Neuronal stem cell (in vitro differentiated cells): ENCODE measurements at regions not wholly inside any gene's neighbourhood (a gene's known extent, or its start where the extent isn't known, plus 50 kb on each side); places are given as distances from the start of the nearest gene placed in this dataset.

Experiments used
- DNase-seq: peaks from one replicate; pipeline ENCODE4 v3.0.0-alpha.2; 2013; ENCODE audit warnings: low spot score
- H2AFZ ChIP-seq: one replicate; pipeline ENCODE4 v1.6.1; 2013; ENCODE audit warnings: mild to moderate bottlenecking, low read length, inconsistent platforms
- H2AK5ac ChIP-seq: 2 replicates; pipeline ENCODE4 v1.6.1; 2013; ENCODE audit warnings: low read depth, mild to moderate bottlenecking, inconsistent platforms, low read length, moderate library complexity, mixed read lengths
- H2BK120ac ChIP-seq: 2 replicates; pipeline ENCODE4 v1.6.1; 2013; ENCODE audit warnings: low read depth, mild to moderate bottlenecking, inconsistent platforms, low read length, moderate library complexity, mixed read lengths
- H2BK12ac ChIP-seq: one replicate; pipeline ENCODE4 v1.6.1; 2013; ENCODE audit warnings: low read length, inconsistent platforms
- H2BK15ac ChIP-seq: 2 replicates; pipeline ENCODE4 v1.6.1; 2013; ENCODE audit warnings: mild to moderate bottlenecking, low read length, inconsistent platforms, mixed read lengths
- H2BK5ac ChIP-seq: one replicate; pipeline ENCODE4 v1.6.1; 2013; ENCODE audit warnings: inconsistent platforms, mild to moderate bottlenecking, low read length, moderate library complexity
- H3K14ac ChIP-seq: one replicate; pipeline ENCODE4 v1.6.1; 2013; ENCODE audit warnings: low read length, inconsistent platforms
- H3K18ac ChIP-seq: 2 replicates; pipeline ENCODE4 v1.6.1; 2013; ENCODE audit warnings: low read length, inconsistent platforms
- H3K23ac ChIP-seq: 2 replicates; pipeline ENCODE4 v1.6.1; 2013; ENCODE audit warnings: low read depth, mild to moderate bottlenecking, mixed read lengths, low read length, inconsistent platforms; ENCODE audit not compliant: poor library complexity
- H3K27ac ChIP-seq: replicated peaks from 3 replicates; pipeline ENCODE4 v1.5.1; 2013; ENCODE audit warnings: low read length, inconsistent platforms
- H3K27me3 ChIP-seq, 3 experiments: 2 replicates each; pipeline ENCODE4 v1.6.1; 2013; ENCODE audit warnings: low read length in 3 of 3, mild to moderate bottlenecking in 2 of 3, inconsistent platforms in 1 of 3, low read depth in 1 of 3, mixed read lengths in 1 of 3, moderate library complexity in 1 of 3; ENCODE audit not compliant: control insufficient read depth in 3 of 3, insufficient read depth in 3 of 3
- H3K36me3 ChIP-seq, 2 donors: replicated peaks in 1 of 2; 2 replicates each; pipeline ENCODE4 v1.6.1; 2013; ENCODE audit warnings: low read length in 2 of 2; ENCODE audit not compliant: control insufficient read depth in 2 of 2, insufficient read depth in 2 of 2
- H3K4ac ChIP-seq: 2 replicates; pipeline ENCODE4 v1.6.1; 2013; ENCODE audit warnings: inconsistent platforms, mild to moderate bottlenecking, low read length, moderate library complexity
- H3K4me1 ChIP-seq, 2 donors: 1 replicate in 1 of 2; 2 replicates in 1 of 2; pipeline ENCODE4 v1.6.1; 2013; ENCODE audit warnings: low read length in 2 of 2, low read depth in 1 of 2; ENCODE audit not compliant: control insufficient read depth in 2 of 2, insufficient read depth in 1 of 2
- H3K4me2 ChIP-seq: one replicate; pipeline ENCODE4 v1.6.1; 2013; ENCODE audit warnings: mild to moderate bottlenecking, low read length, inconsistent platforms; ENCODE audit not compliant: insufficient read depth, poor library complexity, severe bottlenecking
- H3K4me3 ChIP-seq, 2 donors: 2 replicates each; pipeline ENCODE4 v1.5.1; 2013; ENCODE audit warnings: low read length in 2 of 2, mild to moderate bottlenecking in 2 of 2, inconsistent platforms in 1 of 2, moderate library complexity in 1 of 2
- H3K79me1 ChIP-seq: one replicate; pipeline ENCODE4 v1.6.1; 2013; ENCODE audit warnings: low read depth, mild to moderate bottlenecking, inconsistent platforms, low read length, moderate library complexity
- H3K9ac ChIP-seq: one replicate; pipeline ENCODE4 v1.6.1; 2013; ENCODE audit warnings: mild to moderate bottlenecking, low read depth, low read length, inconsistent platforms; ENCODE audit not compliant: poor library complexity
- H3K9me3 ChIP-seq, 2 donors: replicated peaks in 1 of 2; 2 replicates each; pipeline versions ENCODE3 to v1.6.1; 2013; ENCODE audit warnings: low read length in 2 of 2, mild to moderate bottlenecking in 2 of 2, inconsistent platforms in 1 of 2, low read depth in 1 of 2, mixed read lengths in 1 of 2, moderate library complexity in 1 of 2; ENCODE audit not compliant: control insufficient read depth in 2 of 2, insufficient read depth in 1 of 2
- H4K8ac ChIP-seq: one replicate; pipeline ENCODE4 v1.6.1; 2013; ENCODE audit warnings: low read depth, mild to moderate bottlenecking, inconsistent platforms, low read length, moderate library complexity
- H4K91ac ChIP-seq: one replicate; pipeline ENCODE4 v1.6.1; 2013; ENCODE audit warnings: low read length, low read depth, mild to moderate bottlenecking, inconsistent platforms; ENCODE audit not compliant: poor library complexity
- WGBS, 2 donors: extraction: QIAGEN DNeasy Blood & Tissue Kit; methylation state at CpG; one replicate each; pipeline ENCODE4 v1.1.7; 2013; ENCODE audit warnings: missing lambda C conversion rate in 2 of 2, mixed read lengths in 1 of 2; ENCODE audit not compliant: insufficient read length in 2 of 2, insufficient replicate concordance in 1 of 2; ENCODE audit errors: extremely low coverage in 2 of 2; 5-methylcytosine and 5-hydroxymethylcytosine counted together

- Histone ChIP-seq H3K36me3 (no peaks in the 10 kb centered on the region), H2BK120ac (no peak overlapping the region), H3K4me1 (peaks cover 0 to 9% of the 10 kb centered on the region in 2 donors), H3K79me1 (no peaks in the 10 kb centered on the region), H3K14ac (no peak overlapping the region), H2BK15ac (no peak overlapping the region), H3K4me2 (no peak overlapping the region), H3K27me3 (no peaks in the 10 kb centered on the region), H3K23ac (no peak overlapping the region), H3K9me3 (no peaks in the 10 kb centered on the region), H2AFZ (no peak overlapping the region), H4K8ac (no peak overlapping the region), H3K27ac (no peak overlapping the region), H3K9ac (no peak overlapping the region), H2BK12ac (no peak overlapping the region), H2BK5ac (no peak overlapping the region), H3K4ac (no peak overlapping the region), H4K91ac (no peak overlapping the region), H3K18ac (no peak overlapping the region), H2AK5ac (no peak overlapping the region), H3K4me3 (no peak overlapping the region)
- DNase-seq = no peak
- no CpG with 5 or more reads among the region's 2 CpGs for WGBS, 2 donors
These were observed 133.0 kb downstream of the RAB38 start for GRCh38 chr11:88042238-88042637.

GRCh38 chr11:88041679-88042078 lies 133.6 kb downstream of the RAB38 start:
- Histone ChIP-seq H3K4me1 (peaks cover 0 to 9% of the 10 kb centered on the region in 2 donors), H3K9me3 (no peaks in the 10 kb centered on the region), H3K27ac (no peak overlapping the region), H3K9ac (no peak overlapping the region), H3K4ac (no peak overlapping the region), H4K8ac (no peak overlapping the region), H3K27me3 (no peaks in the 10 kb centered on the region), H3K4me2 (no peak overlapping the region), H3K36me3 (no peaks in the 10 kb centered on the region), H2BK12ac (no peak overlapping the region), H3K4me3 (no peak overlapping the region), H3K14ac (no peak overlapping the region), H3K18ac (no peak overlapping the region), H2BK15ac (no peak overlapping the region), H2BK5ac (no peak overlapping the region), H2AFZ (no peak overlapping the region), H3K23ac (no peak overlapping the region), H4K91ac (no peak overlapping the region), H2AK5ac (no peak overlapping the region), H3K79me1 (no peaks in the 10 kb centered on the region), H2BK120ac (no peak overlapping the region)
- DNase-seq = no peak
- no CpG with 5 or more reads among the region's 2 CpGs for WGBS, 2 donors

GRCh38 chr11:88040148-88040496 lies 135.1 kb downstream of the RAB38 start:
- Histone ChIP-seq H2AFZ (no peak overlapping the region), H2BK15ac (no peak overlapping the region), H2AK5ac (no peak overlapping the region), H2BK12ac (no peak overlapping the region), H2BK5ac (no peak overlapping the region), H3K23ac (no peak overlapping the region), H4K91ac (no peak overlapping the region), H3K9me3 (no peaks in the 10 kb centered on the region), H3K27me3 (no peaks in the 10 kb centered on the region), H3K14ac (no peak overlapping the region), H3K9ac (no peak overlapping the region), H3K27ac (no peak overlapping the region), H3K4ac (no peak overlapping the region), H3K79me1 (no peaks in the 10 kb centered on the region), H3K4me2 (no peak overlapping the region), H4K8ac (no peak overlapping the region), H3K4me1 (peaks cover 0 to 9% of the 10 kb centered on the region in 2 donors), H2BK120ac (no peak overlapping the region), H3K18ac (no peak overlapping the region), H3K36me3 (no peaks in the 10 kb centered on the region), H3K4me3 (no peak overlapping the region)
- WGBS, 2 donors = no CpG with 5 or more reads among the region's 1 CpG
- no peak for DNase-seq

GRCh38 chr11:88039476-88040147 lies 135.6 kb downstream of the RAB38 start:
- no peak overlapping the region for H2AFZ ChIP-seq
- no peak overlapping the region for H3K27ac ChIP-seq
- no peaks in the 10 kb centered on the region for H3K79me1 ChIP-seq
- no CpG with 5 or more reads among the region's 2 CpGs for WGBS, 2 donors
- H3K18ac ChIP-seq = no peak overlapping the region
- no peaks in the 10 kb centered on the region for H3K9me3 ChIP-seq
- no peak overlapping the region for H2BK15ac ChIP-seq
- H3K4ac ChIP-seq = no peak overlapping the region
- H3K4me2 ChIP-seq = no peak overlapping the region
- no peak overlapping the region for H3K9ac ChIP-seq
- H3K4me3 ChIP-seq = no peak overlapping the region
- H4K8ac ChIP-seq = no peak overlapping the region
- no peak overlapping the region for H2BK12ac ChIP-seq
- no peak overlapping the region for H2BK5ac ChIP-seq
- no peaks in the 10 kb centered on the region for H3K36me3 ChIP-seq
- DNase-seq = no peak
- no peak overlapping the region for H3K14ac ChIP-seq
- no peak overlapping the region for H2AK5ac ChIP-seq
- no peak overlapping the region for H2BK120ac ChIP-seq
- H3K23ac ChIP-seq = no peak overlapping the region
- H4K91ac ChIP-seq = no peak overlapping the region
- H3K4me1 ChIP-seq = peaks cover 0 to 9% of the 10 kb centered on the region in 2 donors
- H3K27me3 ChIP-seq = no peaks in the 10 kb centered on the region
